ENCODE measurements at regions not wholly inside any gene's neighbourhood (a gene's known extent, or its start where the extent isn't known, plus 50 kb on each side); places are given as distances from the start of the nearest gene placed in this dataset.
A peak's percentile ranks its signal among the peaks of the same experiment; 100 is the strongest.
"Not testable (repeated sequence)": the region's sequence is repeated elsewhere in the genome, so short reads cannot be mapped to it uniquely, and the experiment has no call there.

GRCh38 chr10:100664316-100665149 is 80.8 kb upstream of the PAX2 start:
- DNase-seq, result no peak

GRCh38 chr10:100666634-100667033 is 78.7 kb upstream of the PAX2 start:
- DNase-seq, result not testable (repeated sequence)

- no peak for DNase-seq
Measured at GRCh38 chr10:100669616-100670015, 75.8 kb upstream of the PAX2 start.

DNA sequence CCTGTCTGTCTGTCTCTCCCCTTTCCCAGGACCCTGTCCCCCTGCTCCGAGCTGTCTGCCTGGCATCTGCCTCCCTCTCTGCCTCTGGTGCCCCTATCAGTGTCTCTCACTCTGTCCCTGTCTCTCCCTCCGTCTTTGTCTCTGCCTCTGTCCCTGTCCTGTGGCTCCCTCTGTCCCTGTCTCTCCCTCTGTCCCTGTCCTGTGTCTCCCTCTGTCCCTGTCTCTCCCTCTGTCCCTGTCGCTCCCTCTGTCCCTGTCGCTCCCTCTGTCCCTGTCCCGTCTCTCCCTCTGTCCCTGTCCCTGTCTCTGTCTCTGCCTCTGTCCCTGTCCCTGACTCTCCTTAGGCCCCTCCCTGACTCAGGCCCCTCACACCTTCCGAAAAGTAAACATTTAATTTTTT is 75.0 kb upstream of the PAX2 start:
- no peak for DNase-seq

- peak; percentile 25 to 54 for DNase-seq
Measured at GRCh38 chr10:100670828-100671479, 74.4 kb upstream of the PAX2 start.

DNA sequence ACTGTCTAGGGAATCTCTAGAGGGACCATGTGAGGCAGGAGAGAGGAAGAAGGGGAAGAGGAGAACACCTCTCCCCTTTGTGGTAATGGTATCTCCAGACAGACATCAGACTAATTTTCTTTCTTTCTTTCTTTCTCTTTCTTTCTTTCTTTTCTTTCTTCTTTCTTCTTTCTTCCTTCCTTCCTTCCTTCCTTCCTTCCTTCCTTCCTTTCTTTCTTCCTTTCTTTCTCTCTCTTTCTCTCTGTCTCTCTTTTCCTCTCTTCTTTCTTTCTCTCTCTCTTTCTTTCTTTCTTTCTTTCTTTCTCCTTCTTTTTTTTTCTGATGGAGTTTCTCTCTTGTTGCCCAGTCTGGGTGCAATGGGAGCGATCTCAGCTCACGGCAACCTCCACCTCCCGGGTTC is 73.2 kb upstream of the PAX2 start:
- DNase-seq, result no peak

GRCh38 chr10:100677290-100677945 is 68.0 kb upstream of the PAX2 start:
- DNase-seq, result no peak

GRCh38 chr10:100679327-100679726 is 66.1 kb upstream of the PAX2 start:
- DNase-seq, result no peak

GRCh38 chr10:100683004-100683403 is 62.4 kb upstream of the PAX2 start:
- no peak for DNase-seq

DNA sequence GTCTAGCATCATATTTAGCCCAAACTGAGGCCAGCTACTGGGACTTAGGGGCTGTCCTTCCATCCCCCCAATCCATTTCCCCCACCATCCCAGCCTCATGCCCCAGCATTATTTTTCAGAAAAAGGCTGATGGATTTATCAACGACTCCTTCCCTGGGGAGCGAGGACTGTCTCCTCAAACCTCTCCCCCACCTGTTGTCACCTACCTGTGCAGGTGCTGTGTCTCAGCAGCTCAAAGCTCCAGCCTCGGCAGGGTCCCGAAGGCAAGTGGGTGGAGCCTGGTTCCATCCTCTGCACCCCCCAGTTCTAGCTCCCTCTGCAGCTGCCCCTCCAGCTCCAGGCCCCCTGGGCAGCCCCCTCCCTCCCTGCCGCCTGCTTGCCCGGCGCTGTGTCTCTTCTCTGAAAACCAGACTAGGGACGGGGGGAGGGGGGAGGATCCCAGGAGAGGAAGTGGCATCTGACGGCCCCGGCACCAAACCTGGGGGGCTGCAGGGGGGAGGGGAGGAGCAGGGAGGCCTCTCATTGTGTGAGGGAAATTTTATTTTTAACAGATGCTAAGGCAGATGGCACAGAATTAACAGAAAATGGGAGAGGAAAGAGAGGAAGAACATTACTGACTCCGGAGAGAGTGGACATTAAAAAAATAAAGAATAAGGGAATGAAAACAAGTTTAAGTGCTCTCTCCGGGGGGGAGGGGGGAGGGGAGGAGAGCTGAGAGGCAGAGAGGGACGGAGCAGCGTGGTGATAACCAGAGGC is 61.7 kb upstream of the PAX2 start:
- no peak for DNase-seq

DNA sequence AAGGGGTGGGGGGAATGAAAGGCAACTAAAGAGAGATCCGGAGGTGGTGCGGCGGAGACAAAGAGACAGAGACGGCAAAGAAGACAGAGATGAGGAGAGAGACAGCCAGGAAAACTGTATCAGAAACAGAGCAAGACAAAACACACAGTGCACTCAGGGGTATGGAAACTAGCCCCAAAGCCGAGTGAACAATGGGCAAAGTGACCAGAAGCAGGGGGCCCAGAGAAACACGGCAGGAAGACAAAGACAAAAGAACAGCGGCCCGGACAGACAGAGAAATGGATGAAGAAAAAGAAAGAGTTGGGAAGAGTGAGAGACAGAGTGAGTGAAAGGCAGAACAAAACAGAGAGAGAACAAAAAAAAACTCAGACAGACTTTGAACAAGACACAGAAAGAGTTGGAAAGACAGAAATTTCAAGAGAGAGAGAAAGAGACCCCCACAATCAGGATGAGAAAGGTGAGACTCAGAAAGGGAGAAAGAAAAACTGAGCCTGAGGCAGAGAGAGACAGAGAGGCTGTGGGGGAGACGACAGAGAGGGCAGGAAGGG is 60.6 kb upstream of the PAX2 start:
- no peak for DNase-seq

DNA sequence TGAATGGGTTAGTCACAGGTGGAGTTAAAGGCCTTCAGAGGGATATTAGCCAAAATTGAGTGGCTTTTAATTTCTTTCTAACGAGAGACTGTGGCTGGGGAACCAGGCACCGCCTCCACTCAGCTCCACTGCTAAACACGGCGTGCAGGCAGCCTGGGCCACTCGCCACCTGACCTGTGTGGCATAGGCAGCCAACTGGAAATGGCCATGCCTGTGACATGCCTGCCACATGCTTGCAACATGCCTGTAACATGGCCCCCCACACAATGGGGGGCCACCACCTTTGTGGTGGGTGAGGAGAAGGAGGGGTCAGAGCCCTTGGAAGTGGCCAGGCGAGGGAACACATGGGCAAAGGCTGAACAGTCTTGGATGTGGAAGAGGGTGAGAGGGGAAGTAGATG is 60.1 kb upstream of the PAX2 start:
- no peak for DNase-seq

DNA sequence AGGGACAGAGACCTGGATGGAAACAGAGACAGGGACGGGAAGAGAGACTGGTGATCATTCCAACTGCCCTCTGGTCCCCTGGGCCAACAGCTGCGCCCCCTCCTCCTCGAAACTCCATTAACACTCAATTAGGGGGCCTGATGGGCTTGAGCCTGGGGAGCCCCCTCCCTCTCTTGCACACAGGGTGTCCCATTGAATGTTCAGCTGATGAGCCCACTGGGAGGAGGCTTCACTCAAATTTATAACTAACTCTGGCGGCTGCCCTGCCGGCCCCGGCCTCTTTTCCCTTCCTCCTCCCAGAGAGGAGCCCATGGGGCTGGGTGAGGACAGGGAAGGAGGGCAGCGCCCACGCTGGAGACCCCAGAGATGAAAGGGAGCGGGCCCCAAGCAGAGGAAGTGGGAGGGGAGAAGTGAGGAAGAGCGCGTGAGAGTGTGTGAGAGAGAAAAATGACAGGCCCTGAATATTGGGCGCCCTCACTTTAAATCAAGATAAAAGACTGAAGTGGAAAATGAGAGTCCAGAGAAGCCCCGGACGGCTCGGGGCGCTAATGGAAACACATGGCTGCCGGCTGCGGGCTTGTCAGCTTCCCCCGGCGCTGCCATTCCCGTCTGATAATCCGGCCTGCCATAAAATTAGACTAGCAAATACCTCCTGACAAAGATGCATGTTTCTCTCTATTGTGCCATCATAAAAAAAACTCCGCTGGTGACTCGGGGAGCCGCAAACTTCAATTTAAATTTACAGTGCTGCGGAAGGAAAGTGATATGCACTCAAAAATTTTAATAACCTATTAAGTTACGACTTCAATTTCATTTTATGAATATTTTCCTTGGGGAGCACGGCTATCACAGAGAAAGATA is 58.0 kb upstream of the PAX2 start:
- no peak for DNase-seq

DNA sequence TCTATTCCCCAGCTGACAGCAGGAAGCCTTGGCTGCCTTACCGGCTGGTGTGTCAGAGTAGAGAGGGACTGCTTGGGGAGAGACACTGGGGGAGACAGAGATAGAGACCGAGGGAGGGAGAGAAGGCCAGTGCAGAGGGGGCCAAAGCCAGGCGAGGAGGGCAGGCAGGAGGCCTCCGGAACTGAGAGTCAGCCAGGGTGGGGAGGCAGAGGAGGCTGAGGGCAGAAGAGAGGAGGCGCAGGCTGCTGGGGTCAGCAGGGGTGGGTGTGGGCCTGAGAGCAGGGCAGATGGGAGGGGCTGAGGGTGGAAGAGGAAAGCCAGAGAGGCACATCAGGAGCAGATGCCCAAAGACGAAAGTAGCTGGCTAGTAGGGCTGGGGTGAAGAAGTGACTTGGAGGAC is 57.2 kb upstream of the PAX2 start:
- no peak for DNase-seq

GRCh38 chr10:100693821-100694220 is 51.6 kb upstream of the PAX2 start:
- DNase-seq, result no peak
